HG03060 (cell line): ENCODE measurements at regions not wholly inside any gene's neighbourhood (a gene's known extent, or its start where the extent isn't known, plus 50 kb on each side); places are given as distances from the start of the nearest gene placed in this dataset.

Experiments used
- ATAC-seq: cut with Tn5 transposase; IDR thresholded peaks from one replicate; pipeline ENCODE4 v1.9.1; 2021; ENCODE audit warnings: low read depth, moderate number of reproducible peaks; ENCODE audit not compliant: unreplicated experiment

DNA sequence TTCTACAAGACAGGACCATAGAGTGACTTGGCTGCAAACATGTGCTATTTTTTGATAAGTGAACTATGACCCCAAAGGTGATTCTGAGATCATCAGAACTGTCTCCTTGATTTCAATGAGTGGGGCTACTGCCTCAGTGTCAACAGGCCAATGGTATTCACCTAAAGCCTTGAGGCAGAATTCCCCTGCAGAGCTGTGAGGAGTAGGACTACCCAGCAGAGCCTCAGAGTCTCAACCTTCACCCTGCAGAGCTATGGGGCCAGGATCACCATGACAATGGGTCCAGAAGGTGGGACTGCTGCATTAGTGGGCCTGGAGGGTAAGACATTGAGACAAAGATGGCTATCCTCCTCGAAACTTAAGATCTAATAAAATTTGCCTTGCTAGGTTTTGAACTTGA lies 1668.2 kb upstream of the SLC39A10 start:
- no peak for ATAC-seq

DNA sequence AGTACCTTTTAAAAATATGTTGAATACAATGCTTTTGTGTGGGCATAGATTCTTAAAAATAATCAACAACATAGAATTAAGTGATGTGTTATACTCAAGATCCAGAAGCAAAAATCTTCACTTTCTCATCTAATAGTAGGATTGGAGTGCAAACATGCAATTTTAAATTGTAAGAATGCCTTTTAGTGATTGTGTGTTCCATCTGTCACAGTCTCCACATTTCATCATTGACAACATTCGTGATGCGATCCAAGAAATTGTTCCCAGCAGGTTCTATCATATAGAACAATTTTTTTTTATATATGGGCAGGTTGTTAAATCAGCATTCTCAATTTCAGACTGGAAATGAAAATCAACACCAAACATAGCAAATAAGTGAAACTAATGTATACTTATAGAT lies 1671.8 kb upstream of the SLC39A10 start:
- ATAC-seq: no peak

DNA sequence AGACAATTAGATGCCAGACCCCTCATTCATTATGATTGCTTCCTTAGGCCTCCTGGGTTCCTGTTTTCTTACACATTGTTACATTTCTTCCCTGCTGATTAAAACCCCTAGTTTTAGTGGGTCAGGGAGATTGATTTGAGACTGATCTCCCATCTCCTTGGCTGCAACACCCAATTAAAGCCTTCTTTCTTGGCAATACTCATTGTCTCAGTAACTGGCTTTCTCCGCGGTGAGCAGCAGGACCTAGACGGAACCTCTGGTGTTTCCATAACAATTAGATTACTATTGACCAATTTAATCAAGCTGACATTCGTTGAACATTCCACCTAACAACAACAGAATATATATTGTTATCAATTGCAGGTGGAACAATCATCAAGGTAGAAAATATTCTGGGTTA lies 1676.4 kb upstream of the SLC39A10 start:
- ATAC-seq: no peak

DNA sequence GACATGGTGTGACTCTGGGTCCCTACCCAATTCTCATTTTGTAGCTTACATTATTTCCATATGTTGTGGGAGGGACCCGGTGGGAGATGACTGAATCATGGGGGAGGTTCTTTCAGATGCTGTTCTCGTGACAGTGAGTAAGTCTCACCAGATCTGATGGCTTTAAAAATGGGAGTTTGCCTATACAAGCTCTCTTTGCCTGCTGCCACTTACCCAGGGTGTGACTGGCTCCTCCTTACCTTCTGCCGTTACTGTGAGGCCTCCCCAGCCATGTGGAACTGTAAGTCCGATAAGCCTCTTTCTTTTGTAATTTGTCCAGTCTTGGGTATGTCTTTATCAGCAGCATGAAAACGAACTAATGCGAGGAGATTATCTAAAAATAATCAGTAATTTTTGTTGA lies 1683.2 kb upstream of the SLC39A10 start:
- no peak for ATAC-seq

DNA sequence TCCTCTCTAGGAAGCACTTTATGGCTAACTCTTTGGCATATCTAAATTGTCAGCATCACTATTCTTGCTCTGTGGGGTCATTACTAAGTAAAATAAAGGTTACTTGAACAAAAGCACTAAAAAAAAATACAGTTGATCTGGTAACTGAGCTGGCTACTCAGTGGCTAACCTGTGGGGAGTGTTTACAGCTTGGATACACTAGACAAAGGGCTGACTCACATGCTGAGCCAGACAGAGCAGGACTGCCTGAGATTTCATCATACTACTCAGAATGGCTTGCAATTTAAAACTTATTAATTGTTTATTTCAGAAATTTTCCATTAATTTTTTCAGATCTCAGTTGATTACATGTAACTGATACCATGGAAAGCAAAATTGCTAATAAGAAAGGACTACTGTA lies 1690.4 kb upstream of the SLC39A10 start:
- ATAC-seq: no peak

DNA sequence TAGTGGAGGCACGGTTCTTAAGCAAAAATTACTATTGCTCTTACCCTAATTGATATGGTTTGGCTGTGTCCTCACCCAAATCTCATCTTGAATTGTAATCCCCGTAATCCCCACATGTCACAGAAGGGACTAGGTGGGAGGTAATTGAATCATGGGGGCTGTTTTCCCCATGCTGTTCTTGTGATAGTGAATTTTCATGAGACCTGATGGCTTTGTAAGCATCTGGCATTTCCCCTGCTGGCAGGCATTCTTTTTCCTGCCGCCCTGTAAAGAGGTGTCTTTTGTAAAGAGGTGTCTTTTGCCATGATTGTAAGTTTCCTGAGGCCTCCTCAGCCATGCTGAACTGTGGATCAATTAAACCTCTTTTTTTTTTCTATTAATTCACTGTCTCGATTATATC lies 1691.8 kb upstream of the SLC39A10 start:
- no peak for ATAC-seq

DNA sequence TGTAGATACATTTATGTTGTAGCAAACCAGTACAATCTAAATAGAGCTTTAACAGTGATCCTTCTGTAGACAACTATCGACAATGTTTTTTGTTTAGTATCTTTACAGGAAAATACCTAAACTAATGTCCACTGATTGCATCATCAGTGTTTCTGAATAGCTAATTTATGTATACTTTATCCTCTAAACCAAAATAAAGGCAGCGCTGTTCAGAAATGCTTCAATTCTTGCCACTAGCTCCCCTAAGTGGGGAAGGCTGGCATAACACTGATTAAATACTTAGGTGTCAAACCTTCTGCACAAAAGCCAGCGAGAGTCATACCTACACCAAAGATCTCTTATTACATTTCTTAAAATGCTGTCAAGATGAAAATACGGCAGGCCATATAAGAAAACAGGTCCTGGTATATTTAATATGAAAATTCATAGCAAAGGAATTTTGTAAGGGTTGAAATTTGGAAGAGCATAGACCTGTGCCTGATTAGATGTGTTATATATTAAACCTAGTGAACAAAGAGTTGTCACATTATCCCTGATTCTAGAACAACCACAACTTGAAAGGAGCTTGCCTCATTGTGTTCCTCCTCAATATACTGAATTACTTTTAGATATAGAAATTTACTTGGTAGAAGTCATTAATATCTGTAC lies 1693.4 kb upstream of the SLC39A10 start:
- no peak for ATAC-seq

DNA sequence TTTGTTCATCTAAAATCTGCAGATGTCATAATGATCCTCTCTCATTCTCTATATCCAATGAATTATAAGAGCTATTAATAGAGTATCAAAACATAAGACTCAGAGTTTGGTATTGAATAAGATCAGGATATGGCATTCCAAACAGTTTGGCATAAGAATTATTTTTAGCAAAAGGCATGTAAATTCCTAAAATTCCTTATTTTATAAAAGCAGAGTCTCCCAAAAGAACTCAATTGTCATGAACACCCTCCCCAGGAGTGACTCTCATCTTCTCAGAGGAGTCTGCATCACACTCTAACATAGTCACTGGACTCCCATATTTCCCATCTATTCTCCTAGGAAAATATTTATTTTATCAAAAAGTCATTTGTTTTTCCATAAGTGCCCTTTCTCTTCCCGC lies 1710.2 kb upstream of the SLC39A10 start:
- ATAC-seq: no peak

DNA sequence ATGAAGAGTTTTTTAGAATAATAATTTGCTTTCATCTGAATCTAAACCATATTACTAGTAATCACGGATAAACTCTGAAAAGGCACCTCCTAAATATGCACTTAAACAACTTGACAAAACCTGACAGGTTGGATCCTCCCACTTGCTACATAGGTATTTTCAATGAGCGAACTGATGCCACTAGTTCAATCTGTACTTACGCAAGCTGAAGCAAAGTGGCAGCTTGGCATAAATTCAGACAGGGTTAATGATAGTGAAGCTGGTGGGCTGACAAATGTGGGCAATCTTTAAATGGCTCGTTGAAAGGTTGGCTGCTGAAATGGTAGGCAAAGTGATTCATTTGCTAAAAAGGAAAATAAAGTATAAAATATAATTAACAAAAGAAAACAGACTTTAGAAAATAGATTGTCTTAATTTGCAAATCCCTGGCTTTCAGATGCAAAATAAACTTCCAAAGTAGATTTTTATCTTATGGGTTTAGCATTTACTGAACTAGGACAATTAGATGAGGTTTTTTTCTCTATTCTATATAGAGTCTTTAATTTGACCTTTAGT lies 1713.5 kb upstream of the SLC39A10 start:
- ATAC-seq: no peak

DNA sequence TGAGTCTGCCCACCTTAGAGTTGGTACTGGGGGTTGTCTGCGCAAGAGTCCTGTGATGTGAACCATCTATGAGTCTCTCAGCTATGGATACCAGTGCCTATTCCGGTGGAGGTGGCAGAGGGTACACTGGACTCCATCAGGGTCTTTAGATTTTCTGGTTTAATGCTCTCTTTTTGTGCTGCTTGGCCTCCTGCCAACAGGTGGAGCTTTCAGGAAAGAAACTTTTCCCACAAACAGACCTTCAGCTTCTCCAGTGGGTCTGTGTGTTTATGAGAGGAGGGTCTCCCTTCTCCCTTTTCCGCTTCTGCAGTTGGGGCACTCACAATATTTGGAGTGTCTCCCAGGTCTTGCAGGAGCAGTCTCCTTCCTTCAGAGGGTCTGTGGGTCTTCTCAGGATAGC lies 1721.9 kb upstream of the SLC39A10 start:
- no peak for ATAC-seq

DNA sequence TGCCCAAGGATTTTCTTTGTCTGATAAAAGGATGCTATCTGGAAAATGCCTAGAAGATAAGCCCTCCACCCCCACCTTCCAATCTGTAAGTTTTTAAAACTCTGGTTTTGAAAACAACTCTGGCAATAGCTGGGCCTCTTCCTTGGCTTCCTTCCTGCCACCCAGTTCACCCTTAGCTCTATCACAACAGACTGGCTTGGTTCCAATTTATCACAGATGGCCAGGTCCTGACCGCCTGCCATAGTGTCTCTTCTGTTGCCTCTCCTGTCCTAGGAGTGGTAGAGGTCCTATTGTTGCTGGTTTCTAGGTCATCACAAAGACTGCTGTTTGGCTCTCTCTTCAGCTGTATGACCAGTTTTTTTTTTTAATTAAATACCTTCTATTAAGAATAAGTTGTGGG lies 1727.9 kb upstream of the SLC39A10 start:
- ATAC-seq: no peak

DNA sequence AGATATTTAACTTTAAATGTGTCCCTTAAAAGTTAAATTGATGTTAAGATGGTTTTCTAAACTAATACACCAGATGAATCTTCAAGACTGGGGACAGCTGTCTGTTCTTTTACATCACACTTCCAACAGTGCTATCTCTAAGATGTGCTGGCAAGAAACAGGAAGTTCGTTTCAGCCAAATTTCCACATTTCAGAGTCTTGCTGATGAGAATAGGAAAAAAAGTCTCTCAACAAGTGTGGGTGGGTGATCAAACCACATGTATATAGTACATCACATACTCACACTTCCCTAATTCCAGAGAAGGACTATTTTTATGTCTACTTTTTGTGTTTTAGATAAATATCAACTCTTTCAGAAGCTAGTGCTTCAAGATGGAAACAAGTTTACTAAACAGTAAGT lies 1712.8 kb upstream of the TMEFF2 start:
- no peak for ATAC-seq

DNA sequence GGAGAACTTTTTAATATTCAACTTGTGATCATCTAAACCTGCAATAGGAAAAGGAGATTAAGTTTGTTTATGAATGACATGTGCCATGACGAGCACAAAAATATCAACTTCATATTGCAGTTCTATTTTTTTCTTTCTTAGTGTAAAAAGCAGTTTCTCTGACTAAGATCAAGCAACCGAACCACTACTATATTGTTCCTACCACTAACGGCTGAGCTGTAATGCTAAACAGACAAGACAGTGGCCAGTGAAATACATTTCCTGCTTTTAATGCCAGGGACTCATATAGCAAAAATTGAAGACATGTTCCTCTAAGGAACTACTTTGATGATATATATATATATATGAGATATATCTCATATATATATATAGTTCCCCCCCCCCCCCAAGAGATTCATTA lies 1705.6 kb upstream of the TMEFF2 start:
- no peak for ATAC-seq

DNA sequence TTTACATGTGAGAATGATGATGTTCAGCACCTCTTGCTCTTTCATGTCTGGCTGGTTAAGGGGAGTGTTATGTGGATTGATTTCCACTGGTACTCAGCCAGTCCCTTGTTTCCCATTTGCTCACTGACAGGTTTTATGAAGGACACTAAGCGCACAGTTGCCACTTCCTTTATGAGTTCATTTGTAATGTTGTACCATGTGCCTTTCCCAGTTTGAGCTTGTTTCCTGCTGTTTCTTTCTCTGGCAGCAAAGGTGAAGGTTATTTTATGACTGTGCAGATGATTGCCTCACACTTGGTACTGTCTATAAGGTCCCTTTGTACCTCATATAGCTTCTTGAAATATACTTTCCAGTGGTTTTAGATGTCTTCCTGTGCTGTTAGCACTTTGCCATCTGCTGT lies 1700.5 kb upstream of the TMEFF2 start:
- no peak for ATAC-seq

DNA sequence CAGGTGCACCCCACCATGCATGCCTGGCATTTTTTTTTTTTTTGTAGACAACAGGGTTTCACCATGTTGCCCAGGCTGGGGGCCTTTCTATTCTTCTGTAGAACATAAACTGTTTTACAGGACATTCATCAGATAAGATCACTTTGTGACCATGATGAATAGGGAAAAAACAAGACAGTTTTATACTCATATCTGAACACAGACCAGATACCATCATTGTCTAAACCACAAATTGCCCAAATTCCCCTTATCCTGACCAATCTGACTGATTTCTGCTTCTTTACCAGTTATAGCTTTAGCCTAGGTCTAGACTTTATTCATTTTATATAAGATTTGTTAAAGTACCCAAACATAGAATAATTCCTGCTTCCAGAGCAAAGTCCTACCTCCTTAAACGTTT lies 1699.3 kb upstream of the TMEFF2 start:
- ATAC-seq: no peak

DNA sequence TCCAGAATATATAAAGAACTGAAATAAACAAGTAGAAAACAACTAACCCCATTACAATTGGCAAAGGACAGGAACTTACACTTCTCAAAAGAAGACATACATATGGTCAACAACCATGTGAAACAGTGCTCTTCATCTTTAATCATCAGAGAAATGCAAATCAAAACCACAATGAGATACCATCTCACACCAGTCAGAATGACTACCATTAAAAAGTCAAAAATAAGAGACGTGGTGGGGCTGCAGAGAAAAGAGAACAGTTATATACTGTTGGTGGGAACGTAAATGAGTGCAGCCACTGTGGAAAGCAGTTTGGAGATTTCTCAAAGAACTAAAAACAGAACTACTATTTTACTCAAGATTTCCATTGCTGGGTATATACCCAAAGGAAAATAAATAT lies 1696.3 kb upstream of the TMEFF2 start:
- no peak for ATAC-seq

DNA sequence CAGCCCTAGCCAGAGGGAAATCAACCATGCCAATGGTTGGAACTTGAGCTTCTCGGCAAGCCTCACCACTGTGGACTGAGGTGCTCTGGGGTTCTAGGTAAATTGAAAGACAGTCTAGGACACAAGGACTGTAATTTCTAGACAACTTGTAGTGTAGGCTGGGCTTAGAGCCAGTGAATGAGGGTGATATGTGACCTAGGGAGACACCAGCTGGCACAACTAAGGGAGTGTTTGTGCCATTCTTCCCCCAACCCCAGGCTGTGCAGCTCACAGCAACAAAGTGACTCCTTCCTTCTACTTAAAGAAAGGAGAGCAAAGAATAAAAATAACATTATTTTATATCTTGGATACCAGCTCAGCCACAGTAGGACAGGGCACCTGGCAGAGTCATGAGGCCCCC lies 1690.7 kb upstream of the TMEFF2 start:
- no peak for ATAC-seq

DNA sequence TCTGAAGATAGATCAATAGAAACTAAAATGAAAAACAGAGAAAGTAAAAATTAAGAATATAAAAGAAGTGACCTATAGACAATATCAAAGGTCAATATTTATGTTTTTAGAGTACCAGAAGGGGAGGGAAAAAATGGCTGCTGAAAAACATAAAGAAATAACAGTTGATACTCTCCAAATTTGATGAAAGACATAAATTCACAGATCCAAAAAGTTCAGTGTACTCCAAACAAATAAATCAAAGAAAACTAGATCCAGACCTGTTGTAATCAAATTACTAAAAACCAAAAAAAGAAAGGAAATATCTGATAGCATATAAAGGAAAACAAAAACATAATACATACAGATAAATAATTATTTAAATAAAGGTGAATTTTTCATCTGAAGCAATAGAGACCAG lies 1689.1 kb upstream of the TMEFF2 start:
- ATAC-seq: no peak

DNA sequence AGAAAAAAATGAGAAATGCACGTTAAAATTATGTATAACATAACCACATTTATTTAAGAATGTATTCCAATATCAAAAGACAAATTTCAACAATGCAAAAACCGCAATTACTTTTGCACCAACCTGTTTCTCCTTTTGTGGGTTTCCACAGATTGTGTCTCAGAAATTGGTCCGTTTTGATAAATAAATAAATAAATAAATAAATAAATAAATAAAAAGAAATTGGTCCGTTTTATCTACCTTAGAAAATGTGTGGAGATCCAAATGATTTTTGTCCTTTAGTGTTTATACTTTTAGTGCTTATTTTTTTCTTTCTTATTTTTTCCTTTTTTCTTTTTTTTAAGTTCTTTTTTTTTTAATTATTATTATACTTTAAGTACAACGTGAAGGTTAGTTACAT lies 1682.2 kb upstream of the TMEFF2 start:
- ATAC-seq: no peak

DNA sequence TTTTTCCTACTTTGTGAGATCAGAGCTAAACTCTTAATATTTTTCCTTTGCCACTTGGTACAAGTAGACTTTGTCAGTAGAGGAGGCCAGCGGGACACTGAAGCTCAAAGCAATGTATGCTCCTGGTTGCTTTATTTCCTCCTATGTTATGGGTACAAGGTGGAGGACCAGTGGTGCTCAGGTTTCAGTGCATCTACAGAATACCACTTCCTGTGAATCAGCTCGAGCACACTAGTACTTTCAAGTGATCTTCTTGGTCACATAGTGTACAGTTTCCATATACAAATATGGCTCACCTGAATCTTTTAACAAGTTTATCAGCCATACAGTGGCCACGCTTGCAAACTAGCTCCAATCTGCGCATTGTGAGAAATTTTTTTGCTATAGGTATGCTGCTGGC lies 1674.8 kb upstream of the TMEFF2 start:
- ATAC-seq: no peak

DNA sequence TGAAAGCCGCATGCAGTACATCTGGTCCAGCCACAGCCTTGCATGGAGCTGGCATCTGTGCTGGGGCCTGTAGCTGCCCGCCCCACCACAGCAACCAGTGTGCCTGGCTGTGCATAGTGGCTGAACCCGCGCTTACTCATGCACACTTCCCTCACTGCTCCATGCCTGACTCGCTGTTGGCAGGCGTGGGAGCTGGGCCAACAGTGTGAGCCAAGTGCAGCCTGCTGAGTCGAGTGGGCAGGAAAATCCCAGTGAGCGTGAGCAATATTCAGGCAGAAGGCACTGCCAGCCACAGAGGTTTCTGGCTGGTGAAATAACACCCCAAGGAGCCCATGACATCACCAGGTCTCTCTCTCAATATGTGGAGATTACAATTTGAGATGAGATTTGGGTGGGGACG lies 1674.1 kb upstream of the TMEFF2 start:
- ATAC-seq: no peak

DNA sequence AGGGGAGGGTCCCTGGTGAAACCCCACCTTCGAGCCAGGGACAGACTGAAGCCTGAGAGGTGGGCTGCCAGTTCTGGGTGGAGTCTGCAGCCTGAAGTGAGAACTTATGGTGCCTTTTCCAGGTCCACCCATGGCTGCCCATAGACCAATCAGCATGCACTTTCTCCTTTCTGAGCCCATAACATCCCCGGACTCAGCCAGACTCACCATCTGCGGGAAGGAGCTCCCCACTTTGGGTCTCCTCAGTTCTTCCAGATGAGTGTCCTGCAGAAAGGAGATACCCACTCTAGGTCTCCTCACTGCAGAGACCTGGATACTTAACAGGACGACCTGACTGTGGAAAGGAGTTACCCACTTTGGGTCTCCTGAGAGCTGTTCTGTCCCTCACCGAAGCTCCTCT lies 1673.4 kb upstream of the TMEFF2 start:
- no peak for ATAC-seq

DNA sequence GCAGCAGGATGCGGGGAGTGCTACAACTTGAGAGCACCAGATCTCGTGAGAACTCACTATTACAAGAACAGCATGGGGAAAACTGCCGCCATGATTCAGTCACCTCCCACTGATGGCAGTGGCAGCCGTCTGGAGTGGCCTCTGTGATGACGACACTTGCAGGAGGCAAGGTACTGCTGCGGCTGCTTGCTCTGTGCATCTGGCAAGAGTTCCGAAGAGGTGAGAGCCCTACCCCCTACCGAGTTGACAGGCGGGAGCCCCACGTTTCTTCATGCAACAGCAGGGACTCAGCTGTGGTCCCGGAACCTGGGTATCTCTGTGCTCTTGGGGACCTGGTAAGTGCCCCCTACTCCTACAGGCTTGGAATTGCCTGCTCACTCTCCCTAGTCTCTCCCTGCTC lies 1672.7 kb upstream of the TMEFF2 start:
- no peak for ATAC-seq
